CD14-positive monocyte (primary cell): ENCODE measurements at regions not wholly inside any gene's neighbourhood (a gene's known extent, or its start where the extent isn't known, plus 50 kb on each side); places are given as distances from the start of the nearest gene placed in this dataset.

ENCODE experiments used
- DNase-seq, 3 donors: peaks; one replicate each; pipeline ENCODE4 v3.0.0-alpha.2; 2011 to 2022
- H2AFZ ChIP-seq: 2 replicates; pipeline ENCODE4 v1.6.0; 2012; ENCODE audit warnings: mild to moderate bottlenecking, low read depth, low read length, inconsistent platforms; ENCODE audit not compliant: insufficient read depth, poor library complexity, severe bottlenecking
- H3K27ac ChIP-seq, 2 donors: 1 replicate in 1 of 2; 2 replicates in 1 of 2; pipeline ENCODE4 v1.5.1; 2012 to 2013; ENCODE audit warnings: low read length in 2 of 2, control low read depth in 1 of 2, inconsistent platforms in 1 of 2, low read depth in 1 of 2, mild to moderate bottlenecking in 1 of 2
- H3K27me3 ChIP-seq, 2 donors: one replicate each; pipeline versions ENCODE4 v1.6.0 to v1.6.1; 2011 to 2013; ENCODE audit warnings: low read length in 2 of 2; ENCODE audit not compliant: control insufficient read depth in 2 of 2, insufficient read depth in 2 of 2
- H3K36me3 ChIP-seq, 2 donors: replicated peaks in 1 of 2; 1 replicate in 1 of 2; 2 replicates in 1 of 2; pipeline versions ENCODE4 v1.5.1 to v1.6.1; 2012 to 2013; ENCODE audit warnings: low read length in 2 of 2, control low read depth in 1 of 2, inconsistent platforms in 1 of 2, mild to moderate bottlenecking in 1 of 2; ENCODE audit not compliant: insufficient read depth in 2 of 2, control insufficient read depth in 1 of 2
- H3K4me1 ChIP-seq, 2 donors: 1 replicate in 1 of 2; 2 replicates in 1 of 2; pipeline versions ENCODE4 v1.5.1 to v1.6.1; 2012 to 2013; ENCODE audit warnings: low read length in 2 of 2, control low read depth in 1 of 2, inconsistent platforms in 1 of 2, mild to moderate bottlenecking in 1 of 2, moderate library complexity in 1 of 2; ENCODE audit not compliant: insufficient read depth in 2 of 2, control insufficient read depth in 1 of 2
- H3K4me2 ChIP-seq: replicated peaks from 2 replicates; pipeline ENCODE3; 2012; ENCODE audit warnings: low read length, moderate library complexity, mild to moderate bottlenecking; ENCODE audit not compliant: poor library complexity, severe bottlenecking; ENCODE audit errors: extremely low read depth
- H3K4me3 ChIP-seq, 3 experiments: fragments of 200-600 bp in 1 of 3; sonication (generic) in 1 of 3; replicated peaks in 1 of 3; 1 replicate in 2 of 3; 2 replicates in 1 of 3; pipeline ENCODE4 v1.5.1; 2011 to 2013; ENCODE audit warnings: low read length in 3 of 3, mild to moderate bottlenecking in 3 of 3, control low read depth in 2 of 3, low read depth in 2 of 3, inconsistent platforms in 1 of 3, moderate library complexity in 1 of 3
- H3K79me2 ChIP-seq: 2 replicates; pipeline ENCODE4 v1.6.0; 2012; ENCODE audit warnings: mild to moderate bottlenecking, control low read depth, inconsistent platforms, low read length, moderate library complexity; ENCODE audit not compliant: insufficient read depth
- H3K9ac ChIP-seq: 2 replicates; pipeline ENCODE4 v1.6.0; 2017; ENCODE audit warnings: low read length, mild to moderate bottlenecking; ENCODE audit not compliant: insufficient read depth, poor library complexity, severe bottlenecking
- H3K9me3 ChIP-seq, 2 donors: replicated peaks in 1 of 2; 1 replicate in 1 of 2; 2 replicates in 1 of 2; pipeline versions ENCODE4 v1.5.1 to v1.6.1; 2012 to 2013; ENCODE audit warnings: low read length in 2 of 2, control low read depth in 1 of 2; ENCODE audit not compliant: control insufficient read depth in 1 of 2, insufficient read depth in 1 of 2
- H4K20me1 ChIP-seq: 2 replicates; pipeline ENCODE4 v1.6.0; 2012; ENCODE audit warnings: mild to moderate bottlenecking, low read length, control low read depth, moderate library complexity; ENCODE audit not compliant: insufficient read depth
- H3K27ac Mint-ChIP-seq, 7 donors: one replicate each; pipeline ENCODE4 v1.8.0; 2020; ENCODE audit warnings: mild to moderate bottlenecking in 7 of 7, mixed read lengths in 7 of 7, moderate library complexity in 6 of 7, inconsistent platforms in 2 of 7
- H3K27me3 Mint-ChIP-seq, 3 donors: one replicate each; pipeline ENCODE4 v1.8.0; 2021 to 2022; ENCODE audit warnings: low read depth in 3 of 3, mild to moderate bottlenecking in 3 of 3, mixed read lengths in 3 of 3, moderate library complexity in 3 of 3, inconsistent platforms in 1 of 3
- H3K36me3 Mint-ChIP-seq, 2 donors: one replicate each; pipeline ENCODE4 v1.8.0; 2020; ENCODE audit warnings: mixed read lengths in 2 of 2, inconsistent platforms in 1 of 2, mild to moderate bottlenecking in 1 of 2
- H3K4me1 Mint-ChIP-seq: one replicate; pipeline ENCODE4 v1.8.0; 2020; ENCODE audit warnings: mild to moderate bottlenecking, mixed read lengths
- H3K4me3 Mint-ChIP-seq, 2 donors: one replicate each; pipeline ENCODE4 v1.8.0; 2020; ENCODE audit warnings: mild to moderate bottlenecking in 2 of 2, mixed read lengths in 2 of 2, moderate library complexity in 1 of 2
- H3K9me3 Mint-ChIP-seq, 7 donors: one replicate each; pipeline ENCODE4 v1.8.0; 2020 to 2022; ENCODE audit warnings: mixed read lengths in 7 of 7, mild to moderate bottlenecking in 6 of 7, moderate library complexity in 6 of 7, inconsistent platforms in 2 of 7
- WGBS: methylation state at CpG from one replicate; pipeline ENCODE4 v1.1.5; 2013; ENCODE audit warnings: missing lambda C conversion rate; ENCODE audit not compliant: insufficient coverage; 5-methylcytosine and 5-hydroxymethylcytosine counted together
- intact Hi-C, 2 donors: fragments of 100-400 bp; cut with micrococcal nuclease; formaldehyde crosslinking; loops; one replicate each; pipeline versions ENCODE4 v1.15.0 to v1.15.1; 2023
- TF ChIP-seq, protein P1 (sequence below): fragments of 200-600 bp; IDR thresholded peaks from one replicate; pipeline ENCODE4 v1.8.0; 2022; ENCODE audit warnings: antibody characterized with exemption, mild to moderate bottlenecking

GRCh38 chr6:25042984-25043725, 107.4 kb upstream of the RIPOR2 start:
- peaks cover 7% of the 10 kb centered on the region for H3K79me2 ChIP-seq
- peak in 2 of 3 donors; percentile 31 to 42 for DNase-seq
- no peak overlapping the region for H3K27ac ChIP-seq
- H3K27me3 ChIP-seq, result no peaks in the 10 kb centered on the region
- no peak overlapping the region for H3K4me3 Mint-ChIP-seq
- no peaks in the 10 kb centered on the region for H3K27me3 Mint-ChIP-seq
- TF ChIP-seq, protein P1, sequence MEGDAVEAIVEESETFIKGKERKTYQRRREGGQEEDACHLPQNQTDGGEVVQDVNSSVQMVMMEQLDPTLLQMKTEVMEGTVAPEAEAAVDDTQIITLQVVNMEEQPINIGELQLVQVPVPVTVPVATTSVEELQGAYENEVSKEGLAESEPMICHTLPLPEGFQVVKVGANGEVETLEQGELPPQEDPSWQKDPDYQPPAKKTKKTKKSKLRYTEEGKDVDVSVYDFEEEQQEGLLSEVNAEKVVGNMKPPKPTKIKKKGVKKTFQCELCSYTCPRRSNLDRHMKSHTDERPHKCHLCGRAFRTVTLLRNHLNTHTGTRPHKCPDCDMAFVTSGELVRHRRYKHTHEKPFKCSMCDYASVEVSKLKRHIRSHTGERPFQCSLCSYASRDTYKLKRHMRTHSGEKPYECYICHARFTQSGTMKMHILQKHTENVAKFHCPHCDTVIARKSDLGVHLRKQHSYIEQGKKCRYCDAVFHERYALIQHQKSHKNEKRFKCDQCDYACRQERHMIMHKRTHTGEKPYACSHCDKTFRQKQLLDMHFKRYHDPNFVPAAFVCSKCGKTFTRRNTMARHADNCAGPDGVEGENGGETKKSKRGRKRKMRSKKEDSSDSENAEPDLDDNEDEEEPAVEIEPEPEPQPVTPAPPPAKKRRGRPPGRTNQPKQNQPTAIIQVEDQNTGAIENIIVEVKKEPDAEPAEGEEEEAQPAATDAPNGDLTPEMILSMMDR, result no peak
- intact Hi-C loops, result loop anchor here in 1 of 2 donors (1.0 kb wide), 1 partner anchor 9 kb away; no protein-coding TSS in a partner anchor
- H3K4me1 ChIP-seq, result peaks cover 31 to 54% of the 10 kb centered on the region in 2 donors
- H3K27ac Mint-ChIP-seq, result peak overlapping the region in 2 of 7 donors; percentile 39 to 46
- no peak overlapping the region for H3K4me3 ChIP-seq
- H3K36me3 Mint-ChIP-seq, result peaks cover 0 to 3% of the 10 kb centered on the region in 2 donors
- no CpG with 5 or more reads among the region's 1 CpG for WGBS
- no peaks in the 10 kb centered on the region for H4K20me1 ChIP-seq
- no peaks in the 10 kb centered on the region for H3K36me3 ChIP-seq
- H3K9ac ChIP-seq, result no peak overlapping the region
- no peak overlapping the region for H3K4me2 ChIP-seq
- no peaks in the 10 kb centered on the region for H3K9me3 ChIP-seq
- H3K4me1 Mint-ChIP-seq, result peaks cover 42% of the 10 kb centered on the region
- H3K9me3 Mint-ChIP-seq, result peaks cover 0 to 4% (median 2%) of the 10 kb centered on the region in 7 donors
- H2AFZ ChIP-seq, result no peak overlapping the region

- TF ChIP-seq, protein P1, result no peak
- Mint-ChIP-seq H3K9me3 (peaks cover 0 to 2% (median 0%) of the 10 kb centered on the region in 7 donors), H3K27ac (no peak overlapping the region), H3K27me3 (no peaks in the 10 kb centered on the region), H3K4me3 (no peak overlapping the region), H3K36me3 (no peaks in the 10 kb centered on the region), H3K4me1 (peaks cover 40% of the 10 kb centered on the region)
- Histone ChIP-seq H3K4me1 (peaks cover 31 to 50% of the 10 kb centered on the region in 2 donors), H2AFZ (no peak overlapping the region), H3K9me3 (no peaks in the 10 kb centered on the region), H4K20me1 (no peaks in the 10 kb centered on the region), H3K27me3 (no peaks in the 10 kb centered on the region), H3K4me3 (no peak overlapping the region), H3K9ac (no peak overlapping the region), H3K4me2 (no peak overlapping the region), H3K27ac (no peak overlapping the region), H3K36me3 (no peaks in the 10 kb centered on the region), H3K79me2 (peaks cover 3% of the 10 kb centered on the region)
- intact Hi-C loops, result no loop called here
- WGBS, result no CpG with 5 or more reads among the region's 2 CpGs
- no peak for DNase-seq
Measured at GRCh38 chr6:25043892-25044291, 108.1 kb upstream of the RIPOR2 start.
